H1 (cell line): ENCODE measurements at regions not wholly inside any gene's neighbourhood (a gene's known extent, or its start where the extent isn't known, plus 50 kb on each side); places are given as distances from the start of the nearest gene placed in this dataset.

Experiments used
- CTCF ChIA-PET: fragments of 300-600 bp; sonication (Branson Sonifier 250); formaldehyde crosslinking; loops from one replicate; lab custom pipeline; 2021; ENCODE audit not compliant: partially characterized antibody; lab: Charles Lee
- POLR2A ChIA-PET: fragments of 300-600 bp; sonication (Branson Sonifier 250); formaldehyde crosslinking; loops from one replicate; lab custom pipeline; 2021; ENCODE audit warnings: inconsistent platforms; ENCODE audit not compliant: partially characterized antibody; lab: Charles Lee
- DNase-seq, 2 experiments: peaks; one replicate each; pipeline versions ENCODE4 v3.0.0 to v3.0.0-alpha.2; 2010 to 2022; ENCODE audit warnings: low spot score in 2 of 2, low read depth in 1 of 2, mixed read lengths in 1 of 2
- FAIRE-seq: peaks from 2 replicates; lab custom pipeline; 2011; peaks lifted over from hg19 to GRCh38; lab: Jason Lieb, UNC
- H2AFZ ChIP-seq: 2 replicates; pipeline ENCODE4 v1.8.1; 2012; ENCODE audit warnings: low read length, inconsistent platforms
- H2AK5ac ChIP-seq: 2 replicates; pipeline ENCODE4 v1.6.1; 2013; ENCODE audit warnings: low read depth, low read length
- H2BK120ac ChIP-seq: replicated peaks from 2 replicates; pipeline ENCODE3; 2013; ENCODE audit warnings: low read depth, low read length, inconsistent platforms
- H2BK12ac ChIP-seq: 2 replicates; pipeline ENCODE4 v1.6.1; 2013; ENCODE audit warnings: low read depth, low read length
- H2BK15ac ChIP-seq: 2 replicates; pipeline ENCODE4 v1.6.1; 2013; ENCODE audit warnings: low read length
- H2BK20ac ChIP-seq: 2 replicates; pipeline ENCODE4 v1.6.1; 2013; ENCODE audit warnings: low read length
- H2BK5ac ChIP-seq: 2 replicates; pipeline ENCODE4 v1.6.1; 2013; ENCODE audit warnings: low read depth, low read length
- H3K14ac ChIP-seq: 2 replicates; pipeline ENCODE4 v1.6.1; 2013; ENCODE audit warnings: inconsistent platforms; ENCODE audit not compliant: insufficient read length
- H3K18ac ChIP-seq: 2 replicates; pipeline ENCODE4 v1.6.1; 2013; ENCODE audit warnings: low read length; ENCODE audit errors: extremely low read depth
- H3K23ac ChIP-seq: 2 replicates; pipeline ENCODE4 v1.6.1; 2013; ENCODE audit warnings: inconsistent platforms; ENCODE audit not compliant: insufficient read length
- H3K23me2 ChIP-seq: 2 replicates; pipeline ENCODE4 v1.6.1; 2013; ENCODE audit warnings: low read depth, low read length
- H3K27ac ChIP-seq: 2 replicates; pipeline ENCODE4 v1.6.1; 2011; ENCODE audit warnings: low read depth, low read length, inconsistent platforms
- H3K27me3 ChIP-seq, 4 experiments: replicated peaks in 1 of 4; 1 replicate in 1 of 4; 2 replicates in 3 of 4; pipeline versions ENCODE4 v1.6.1 to v1.8.1; 2011 to 2013; ENCODE audit warnings: low read length in 3 of 4, mild to moderate bottlenecking in 3 of 4, inconsistent platforms in 2 of 4, mixed read lengths in 2 of 4, moderate library complexity in 1 of 4; ENCODE audit not compliant: control insufficient read depth in 3 of 4, insufficient read depth in 3 of 4; ENCODE audit errors: extremely low read depth in 1 of 4
- H3K36me3 ChIP-seq, 4 experiments: 2 replicates each; pipeline versions ENCODE4 v1.6.1 to v1.8.1; 2011 to 2013; ENCODE audit warnings: mild to moderate bottlenecking in 4 of 4, low read length in 3 of 4, moderate library complexity in 2 of 4, control low read depth in 1 of 4, inconsistent platforms in 1 of 4; ENCODE audit not compliant: insufficient read depth in 4 of 4, control insufficient read depth in 2 of 4
- H3K4ac ChIP-seq: replicated peaks from 2 replicates; pipeline ENCODE3; 2013; ENCODE audit warnings: low read length, low read depth, mixed read lengths, inconsistent platforms; ENCODE audit not compliant: insufficient read length
- H3K4me1 ChIP-seq, 4 experiments: replicated peaks in 1 of 4; 1 replicate in 1 of 4; 2 replicates in 3 of 4; pipeline versions ENCODE4 v1.6.1 to v1.8.1; 2011 to 2013; ENCODE audit warnings: low read length in 3 of 4, inconsistent platforms in 2 of 4, mixed read lengths in 1 of 4; ENCODE audit not compliant: insufficient read depth in 4 of 4, control insufficient read depth in 3 of 4
- H3K4me2 ChIP-seq, 2 experiments: 2 replicates each; pipeline versions ENCODE4 v1.6.1 to v1.8.1; 2011 to 2013; ENCODE audit warnings: low read depth in 2 of 2, low read length in 2 of 2, control low read depth in 1 of 2, inconsistent platforms in 1 of 2, mild to moderate bottlenecking in 1 of 2; ENCODE audit not compliant: insufficient read depth in 1 of 2
- H3K4me3 ChIP-seq, 4 experiments: fragments of 200-600, 300-600 bp in 1 of 4; sonication (generic), shearing (Covaris generic), sonication (Bioruptor Twin) in 1 of 4; 2 replicates each; pipeline versions ENCODE4 v1.5.1 to v1.8.1; 2011 to 2016; ENCODE audit warnings: low read length in 4 of 4, low read depth in 3 of 4, control low read depth in 2 of 4, inconsistent platforms in 2 of 4, mild to moderate bottlenecking in 2 of 4, mixed read lengths in 1 of 4, moderate library complexity in 1 of 4; ENCODE audit not compliant: insufficient read depth in 2 of 4; ENCODE audit errors: extremely low read depth in 1 of 4
- H3K56ac ChIP-seq: replicated peaks from 2 replicates; pipeline ENCODE3; 2013; ENCODE audit warnings: low read depth, mild to moderate bottlenecking, mixed read lengths, low read length, inconsistent platforms; ENCODE audit not compliant: insufficient read length
- H3K79me1 ChIP-seq: 2 replicates; pipeline ENCODE4 v1.6.1; 2013; ENCODE audit warnings: low read depth, low read length, control low read depth
- H3K79me2 ChIP-seq, 2 experiments: 2 replicates each; pipeline versions ENCODE4 v1.6.1 to v1.8.1; 2012 to 2013; ENCODE audit warnings: low read length in 2 of 2, mild to moderate bottlenecking in 2 of 2, inconsistent platforms in 1 of 2; ENCODE audit not compliant: insufficient read depth in 2 of 2, control insufficient read depth in 1 of 2
- H3K9ac ChIP-seq, 4 experiments: replicated peaks in 1 of 4; 1 replicate in 1 of 4; 2 replicates in 3 of 4; pipeline versions ENCODE4 v1.6.1 to v1.8.1; 2011 to 2013; ENCODE audit warnings: low read depth in 3 of 4, low read length in 3 of 4, control low read depth in 2 of 4, mild to moderate bottlenecking in 2 of 4, moderate library complexity in 2 of 4, inconsistent platforms in 1 of 4; ENCODE audit errors: extremely low read depth in 1 of 4
- H3K9me3 ChIP-seq, 2 experiments: 2 replicates each; pipeline versions ENCODE4 v1.6.1 to v1.8.1; 2012 to 2013; ENCODE audit warnings: mild to moderate bottlenecking in 2 of 2, moderate library complexity in 2 of 2, control low read depth in 1 of 2, inconsistent platforms in 1 of 2, low read depth in 1 of 2, low read length in 1 of 2, mixed read lengths in 1 of 2; ENCODE audit not compliant: insufficient read depth in 2 of 2
- H4K20me1 ChIP-seq, 2 experiments: replicated peaks in 1 of 2; 2 replicates each; pipeline versions ENCODE3 to v1.8.1; 2011 to 2013; ENCODE audit warnings: inconsistent platforms in 2 of 2, low read length in 2 of 2, mild to moderate bottlenecking in 1 of 2; ENCODE audit not compliant: insufficient read depth in 2 of 2, control insufficient read depth in 1 of 2
- H4K5ac ChIP-seq: 2 replicates; pipeline ENCODE4 v1.6.1; 2013; ENCODE audit warnings: low read length, low read depth, mixed read lengths, inconsistent platforms; ENCODE audit not compliant: insufficient read length
- H4K8ac ChIP-seq: 2 replicates; pipeline ENCODE4 v1.8.0; 2013; ENCODE audit warnings: mild to moderate bottlenecking, moderate library complexity, low read length, inconsistent platforms; ENCODE audit not compliant: insufficient read depth; ENCODE audit errors: extremely low read depth
- H4K91ac ChIP-seq: replicated peaks from 2 replicates; pipeline ENCODE3; 2013; ENCODE audit warnings: low read length, mixed read lengths, inconsistent platforms; ENCODE audit not compliant: insufficient read length
- CBX5 ChIP-seq: fragments of 300-800, 300-1000 bp; sonication (generic); IDR thresholded peaks from 2 replicates; pipeline ENCODE4 v1.7.1; 2016; ENCODE audit warnings: antibody characterized with exemption, low read length, low read depth
- FOSL1 ChIP-seq: IDR thresholded peaks from 2 replicates; pipeline ENCODE4 v1.6.1; 2011; ENCODE audit warnings: mild to moderate bottlenecking, low read depth, low read length, moderate library complexity; ENCODE audit not compliant: insufficient read depth
- GTF2F1 ChIP-seq: IDR thresholded peaks from 2 replicates; pipeline ENCODE4 v1.6.1; 2012; ENCODE audit warnings: low read depth, low read length, improper control_type of control experiment, borderline replicate concordance
- HDAC6 ChIP-seq: IDR thresholded peaks from one replicate; pipeline ENCODE4 v1.7.1; 2012; ENCODE audit warnings: low read depth, mild to moderate bottlenecking, inconsistent platforms, low read length, moderate library complexity
- JUN ChIP-seq: IDR thresholded peaks from 2 replicates; pipeline ENCODE4 v1.6.1; 2011; ENCODE audit warnings: low read depth, mild to moderate bottlenecking, improper control_type of control experiment, low read length
- KDM4A ChIP-seq: IDR thresholded peaks from one replicate; pipeline ENCODE4 v1.7.1; 2012; ENCODE audit warnings: low read depth, mild to moderate bottlenecking, moderate library complexity, low read length, inconsistent platforms; ENCODE audit not compliant: severe bottlenecking
- MAX ChIP-seq: IDR thresholded peaks from 2 replicates; pipeline ENCODE4 v1.6.1; 2012; ENCODE audit warnings: inconsistent platforms
- NRF1 ChIP-seq: IDR thresholded peaks from 2 replicates; pipeline ENCODE4 v1.6.1; 2011; ENCODE audit warnings: mild to moderate bottlenecking, low read depth, low read length, improper control_type of control experiment
- RBBP5 ChIP-seq: IDR thresholded peaks from 2 replicates; pipeline ENCODE4 v1.7.1; 2012; ENCODE audit warnings: low read depth, mild to moderate bottlenecking, inconsistent platforms, low read length, moderate library complexity, borderline replicate concordance
- SIN3A ChIP-seq, 2 experiments: IDR thresholded peaks in 1 of 2; conservative IDR thresholded peaks in 1 of 2; 2 replicates each; pipeline ENCODE4 v1.6.1; 2011 to 2012; ENCODE audit warnings: low read length in 2 of 2, improper control_type of control experiment in 1 of 2, low read depth in 1 of 2, mild to moderate bottlenecking in 1 of 2
- SRF ChIP-seq: IDR thresholded peaks from 2 replicates; pipeline ENCODE4 v1.6.1; 2011; ENCODE audit warnings: mild to moderate bottlenecking, low read depth, low read length, moderate library complexity
- TAF7 ChIP-seq: optimal IDR thresholded peaks from 2 replicates; pipeline ENCODE3; 2011; ENCODE audit warnings: low read depth, mild to moderate bottlenecking, inconsistent platforms, low read length, moderate library complexity, borderline replicate concordance
- WGBS, 2 experiments: shearing (Covaris generic) in 1 of 2; methylation state at CpG; one replicate each; pipeline versions ENCODE4 v1.1.6 to v1.1.7; 2013 to 2015; ENCODE audit warnings: low lambda C conversion rate in 2 of 2, mixed read lengths in 2 of 2, inconsistent platforms in 1 of 2, low coverage in 1 of 2, missing lambda C conversion rate in 1 of 2; ENCODE audit not compliant: insufficient replicate concordance in 2 of 2, insufficient coverage in 1 of 2, insufficient read length in 1 of 2; ENCODE audit errors: extremely low coverage in 1 of 2, missing lambda C conversion rate in 1 of 2; 5-methylcytosine and 5-hydroxymethylcytosine counted together

GRCh38 chr22:33130473-33130872, 72.3 kb upstream of the SYN3 start:
- CTCF ChIA-PET, result no interaction called here
- FAIRE-seq, result no peak
- POLR2A ChIA-PET, result no interaction called here

More at GRCh38 chr22:33130473-33130872, 72.3 kb upstream of the SYN3 start:
- Histone ChIP-seq H3K79me2 (no peaks in the 10 kb centered on the region), H3K23ac (no peak overlapping the region), H3K23me2 (no peaks in the 10 kb centered on the region; the same call in 1 of the 2 replicates), H2BK20ac (no peak overlapping the region), H3K79me1 (no peaks in the 10 kb centered on the region), H2BK5ac (no peak overlapping the region), H3K4me2 (no peak overlapping the region), H3K56ac (no peak overlapping the region), H2AFZ (no peak overlapping the region), H2AK5ac (no peak overlapping the region), H4K5ac (no peak overlapping the region), H2BK15ac (no peak overlapping the region), H3K18ac (no peak overlapping the region), H3K9ac (no peak overlapping the region), H3K36me3 (no peaks in the 10 kb centered on the region), H3K27me3 (no peaks in the 10 kb centered on the region), H4K91ac (no peak overlapping the region), H4K8ac (no peak overlapping the region), H4K20me1 (no peaks in the 10 kb centered on the region), H3K27ac (no peak overlapping the region), H3K14ac (no peak overlapping the region), H3K4ac (no peak overlapping the region), H2BK12ac (no peak overlapping the region), H3K4me1 (no peaks in the 10 kb centered on the region), H3K9me3 (no peaks in the 10 kb centered on the region), H2BK120ac (no peak overlapping the region), H3K4me3 (no peak overlapping the region)
- TF ChIP-seq CBX5, result no peak
- TF ChIP-seq MAX, result no peak
- TF ChIP-seq NRF1, result no peak
- TF ChIP-seq HDAC6, result no peak
- TF ChIP-seq FOSL1, result no peak
- no peak for TF ChIP-seq RBBP5
- TF ChIP-seq KDM4A, result no peak
- no peak for TF ChIP-seq GTF2F1
- no peak for TF ChIP-seq JUN
- no peak for TF ChIP-seq SIN3A (conservative IDR thresholded peaks at IDR 0.05 in 1 of 2, IDR thresholded peaks at IDR 0.05 in 1 of 2; ENCODE audit: low read depth in 1 of 2, low read length in 2 of 2)
- TF ChIP-seq TAF7, result no peak
- no peak for TF ChIP-seq SRF
- DNase-seq, result no peak
- 97% methylated on average over 9 of the region's 9 CpGs; no CpG with 5 or more reads in 1 of the 2 experiments for whole genome bisulfite sequencing, 2 experiments
